ENCODE measurements at regions not wholly inside any gene's neighbourhood (a gene's known extent, or its start where the extent isn't known, plus 50 kb on each side); places are given as distances from the start of the nearest gene placed in this dataset.

- peak; percentile 16; the same call in 2 of the 3 replicates for ATAC-seq
- intact Hi-C loops (cut with micrococcal nuclease; ENCODE audit: unreplicated experiment) = loop anchor here (10.0 kb wide), 1 partner anchor 512 kb away; no protein-coding TSS in a partner anchor
- 100% methylated on average over 4 of the region's 4 CpGs for WGBS (ENCODE audit: insufficient coverage, insufficient replicate concordance, low lambda C conversion rate, missing lambda C conversion rate)
- SMC1A ChIA-PET (ENCODE audit: uncharacterized antibody, unreplicated experiment) = interaction anchor here (0.6 to 2.7 kb wide), 7 partner anchors 8 to 1441 kb away, joined by 3 to 11 read pairs (median 4); no protein-coding TSS in a partner anchor
- Histone ChIP-seq H3K9ac (ENCODE audit: control insufficient read depth, insufficient read depth, low read length) (no peak overlapping the region), H2AFZ (ENCODE audit: control insufficient read depth, low read depth, low read length) (no peak overlapping the region), H3K9me3 (replicated peaks; ENCODE audit: control insufficient read depth, insufficient read depth, low read length) (no peaks in the 10 kb centered on the region), H4K20me1 (ENCODE audit: control insufficient read depth, insufficient read depth) (no peaks in the 10 kb centered on the region), H3K79me2 (ENCODE audit: control insufficient read depth, insufficient read depth, low read length) (no peaks in the 10 kb centered on the region), H3K27me3 (replicated peaks in 1 of 2; ENCODE audit: control insufficient read depth in 2 of 2, insufficient read depth in 2 of 2, low read length in 1 of 2) (no peaks in the 10 kb centered on the region), H3K4me1 (ENCODE audit: control insufficient read depth, insufficient read depth, low read length) (peaks cover 3% of the 10 kb centered on the region; the same call in 1 of the 2 replicates), H3K4me3 (no peak overlapping the region), H3K4me2 (ENCODE audit: control insufficient read depth, insufficient read depth) (no peak overlapping the region), H3K36me3 (ENCODE audit: control insufficient read depth in 2 of 2, insufficient read depth in 2 of 2, low read length in 1 of 2) (no peaks in the 10 kb centered on the region), H3K27ac (ENCODE audit: control insufficient read depth, insufficient read depth) (no peak overlapping the region)
- POLR2A ChIA-PET = no interaction called here
- CTCF ChIA-PET = interaction anchor here (1.2 to 1.6 kb wide), 3 partner anchors 11 to 638 kb away, joined by 3 to 4 read pairs (median 3); no protein-coding TSS in a partner anchor
- no peak for DNase-seq (ENCODE audit: low read depth, low spot score)
- no peak for FAIRE-seq
- RAD21 ChIA-PET (ENCODE audit: unreplicated experiment) = interaction anchor here (1.3 to 1.8 kb wide), 2 partner anchors 11 to 24 kb away, joined by 3 to 5 read pairs; no protein-coding TSS in a partner anchor
- TF ChIP-seq YY1 (IDR thresholded peaks at IDR 0.05; ENCODE audit: low read depth, low read length) = no peak
- TF ChIP-seq ZNF24 (IDR thresholded peaks at IDR 0.05) = no peak
- no peak for TF ChIP-seq ZNF592 (IDR thresholded peaks at IDR 0.05)
- TF ChIP-seq WRNIP1 (IDR thresholded peaks at IDR 0.05; ENCODE audit: borderline replicate concordance, low read depth, low read length) = no peak
- TF ChIP-seq MLLT1 (IDR thresholded peaks at IDR 0.05) = no peak
- no peak for TF ChIP-seq PAX5 (IDR thresholded peaks at IDR 0.05; ENCODE audit: borderline replicate concordance, low read depth, low read length)
- no peak for TF ChIP-seq NFIC (IDR thresholded peaks at IDR 0.05; ENCODE audit: low read depth, low read length)
- TF ChIP-seq IRF4 (IDR thresholded peaks at IDR 0.05; ENCODE audit: low read depth, low read length) = no peak
- TF ChIP-seq, protein P1, sequence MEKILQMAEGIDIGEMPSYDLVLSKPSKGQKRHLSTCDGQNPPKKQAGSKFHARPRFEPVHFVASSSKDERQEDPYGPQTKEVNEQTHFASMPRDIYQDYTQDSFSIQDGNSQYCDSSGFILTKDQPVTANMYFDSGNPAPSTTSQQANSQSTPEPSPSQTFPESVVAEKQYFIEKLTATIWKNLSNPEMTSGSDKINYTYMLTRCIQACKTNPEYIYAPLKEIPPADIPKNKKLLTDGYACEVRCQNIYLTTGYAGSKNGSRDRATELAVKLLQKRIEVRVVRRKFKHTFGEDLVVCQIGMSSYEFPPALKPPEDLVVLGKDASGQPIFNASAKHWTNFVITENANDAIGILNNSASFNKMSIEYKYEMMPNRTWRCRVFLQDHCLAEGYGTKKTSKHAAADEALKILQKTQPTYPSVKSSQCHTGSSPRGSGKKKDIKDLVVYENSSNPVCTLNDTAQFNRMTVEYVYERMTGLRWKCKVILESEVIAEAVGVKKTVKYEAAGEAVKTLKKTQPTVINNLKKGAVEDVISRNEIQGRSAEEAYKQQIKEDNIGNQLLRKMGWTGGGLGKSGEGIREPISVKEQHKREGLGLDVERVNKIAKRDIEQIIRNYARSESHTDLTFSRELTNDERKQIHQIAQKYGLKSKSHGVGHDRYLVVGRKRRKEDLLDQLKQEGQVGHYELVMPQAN (conservative IDR thresholded peaks at IDR 0.05) = no peak
- no peak for TF ChIP-seq SUZ12 (IDR thresholded peaks at IDR 0.05; ENCODE audit: unreplicated experiment)
- no peak for TF ChIP-seq FOXK2 (IDR thresholded peaks at IDR 0.05)
- no peak for TF ChIP-seq NR2C2 (IDR thresholded peaks at IDR 0.05; ENCODE audit: borderline replicate concordance, control insufficient read depth, insufficient read length, low read depth)
- TF ChIP-seq SPI1 (IDR thresholded peaks at IDR 0.05; ENCODE audit: borderline replicate concordance, insufficient read depth, low read depth, low read length) = no peak
- no peak for TF ChIP-seq TCF12 (IDR thresholded peaks at IDR 0.05; ENCODE audit: low read depth, low read length)
- no peak for TF ChIP-seq ZSCAN29 (IDR thresholded peaks at IDR 0.05)
- no peak for TF ChIP-seq NR2F1 (conservative IDR thresholded peaks at IDR 0.05)
- no peak for TF ChIP-seq NFXL1 (IDR thresholded peaks at IDR 0.05; ENCODE audit: borderline replicate concordance)
- no peak for TF ChIP-seq CHD1 (IDR thresholded peaks at IDR 0.05; ENCODE audit: low read depth, low read length)
- TF ChIP-seq RFX5 (IDR thresholded peaks at IDR 0.05; ENCODE audit: low read depth, low read length) = no peak
- TF ChIP-seq HCFC1 (IDR thresholded peaks at IDR 0.05; ENCODE audit: low read length) = no peak
- BruUV-seq (replicated peaks) = no TSS peak
- in situ Hi-C loops (cut with MboI) = no loop called here
These were observed 634.6 kb upstream of the SLC39A10 start for GRCh38 chr2:195022508-195022830.

All from GM12878 (cell line).